ENCODE measurements at regions not wholly inside any gene's neighbourhood (a gene's known extent, or its start where the extent isn't known, plus 50 kb on each side); places are given as distances from the start of the nearest gene placed in this dataset.

DNA sequence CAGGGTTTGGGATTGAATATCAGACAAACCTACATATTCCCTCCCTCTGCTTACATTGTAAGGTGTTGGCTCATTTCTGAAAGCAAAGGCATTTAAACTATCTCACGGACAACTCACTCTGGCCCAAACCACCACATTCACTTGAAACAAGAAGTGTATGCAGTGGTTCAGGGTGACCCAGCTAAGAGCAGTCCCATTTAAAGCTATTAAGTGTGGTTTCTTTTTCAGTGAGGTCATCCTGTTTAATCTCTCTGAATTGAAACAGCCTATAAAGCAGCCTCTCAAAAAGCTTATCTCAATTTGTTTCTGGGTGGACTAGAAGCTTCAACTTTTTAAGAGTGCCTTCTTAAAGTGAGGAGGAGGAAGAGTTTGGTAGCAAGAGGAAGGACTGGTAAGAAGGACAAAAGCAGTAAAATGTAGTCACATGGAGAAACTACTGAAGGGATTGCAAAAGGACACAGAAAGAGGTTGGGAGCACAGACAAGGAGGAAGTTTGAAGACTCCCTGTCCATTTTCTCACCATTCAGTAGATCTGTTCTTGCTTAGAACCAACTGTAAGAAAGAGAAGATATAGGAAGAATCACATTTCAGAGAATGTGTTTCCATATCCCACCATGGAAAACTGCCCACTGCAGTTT is 151.6 kb downstream of the TMCO5A start:
- H3K4me3 ChIP-seq (replicated peaks; ENCODE audit: low read depth, low read length), result no peak overlapping the region

DNA sequence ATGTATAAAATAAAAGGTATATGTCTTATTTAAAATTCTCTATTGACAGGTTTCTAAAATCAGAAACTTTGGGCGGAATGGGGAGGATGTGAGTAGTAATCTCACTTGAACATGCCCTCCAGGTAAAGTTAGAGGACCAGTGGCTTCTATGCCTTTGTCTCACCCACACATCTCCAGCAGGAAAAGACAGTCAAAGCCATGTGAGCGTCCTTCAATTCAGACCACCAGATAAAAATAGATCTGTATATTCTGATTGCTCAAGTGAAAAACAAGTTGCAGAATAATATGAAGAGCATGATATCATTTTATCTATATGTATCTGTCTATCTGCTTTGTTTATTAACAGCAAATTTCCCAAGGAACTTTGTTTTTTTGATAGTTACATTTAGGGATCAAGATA is 152.2 kb downstream of the TMCO5A start:
- Histone ChIP-seq H3K36me3 (ENCODE audit: control insufficient read depth, insufficient read depth, low read length) (no peaks in the 10 kb centered on the region), H3K4me3 (replicated peaks; ENCODE audit: low read depth, low read length) (no peak overlapping the region), H3K27me3 (replicated peaks; ENCODE audit: control insufficient read depth, insufficient read depth, low read length) (no peaks in the 10 kb centered on the region)
- TF ChIP-seq, protein P1, sequence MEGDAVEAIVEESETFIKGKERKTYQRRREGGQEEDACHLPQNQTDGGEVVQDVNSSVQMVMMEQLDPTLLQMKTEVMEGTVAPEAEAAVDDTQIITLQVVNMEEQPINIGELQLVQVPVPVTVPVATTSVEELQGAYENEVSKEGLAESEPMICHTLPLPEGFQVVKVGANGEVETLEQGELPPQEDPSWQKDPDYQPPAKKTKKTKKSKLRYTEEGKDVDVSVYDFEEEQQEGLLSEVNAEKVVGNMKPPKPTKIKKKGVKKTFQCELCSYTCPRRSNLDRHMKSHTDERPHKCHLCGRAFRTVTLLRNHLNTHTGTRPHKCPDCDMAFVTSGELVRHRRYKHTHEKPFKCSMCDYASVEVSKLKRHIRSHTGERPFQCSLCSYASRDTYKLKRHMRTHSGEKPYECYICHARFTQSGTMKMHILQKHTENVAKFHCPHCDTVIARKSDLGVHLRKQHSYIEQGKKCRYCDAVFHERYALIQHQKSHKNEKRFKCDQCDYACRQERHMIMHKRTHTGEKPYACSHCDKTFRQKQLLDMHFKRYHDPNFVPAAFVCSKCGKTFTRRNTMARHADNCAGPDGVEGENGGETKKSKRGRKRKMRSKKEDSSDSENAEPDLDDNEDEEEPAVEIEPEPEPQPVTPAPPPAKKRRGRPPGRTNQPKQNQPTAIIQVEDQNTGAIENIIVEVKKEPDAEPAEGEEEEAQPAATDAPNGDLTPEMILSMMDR (IDR thresholded peaks at IDR 0.05; ENCODE audit: insufficient read depth, low read length, poor library complexity, severe bottlenecking), result no peak
- DNase-seq (ENCODE audit: extremely low read depth, insufficient read length), result no peak

More for the DNA sequence above, 151.6 kb downstream of the TMCO5A start:
- TF ChIP-seq, protein P1 (IDR thresholded peaks at IDR 0.05; ENCODE audit: insufficient read depth, low read length, poor library complexity, severe bottlenecking), result no peak
- no peak for DNase-seq (ENCODE audit: extremely low read depth, insufficient read length)
- Histone ChIP-seq H3K27me3 (replicated peaks; ENCODE audit: control insufficient read depth, insufficient read depth, low read length) (no peaks in the 10 kb centered on the region), H3K36me3 (ENCODE audit: control insufficient read depth, insufficient read depth, low read length) (no peaks in the 10 kb centered on the region)

- H3K4me3 ChIP-seq (replicated peaks; ENCODE audit: low read depth, low read length), result no peak overlapping the region
- H3K36me3 ChIP-seq (ENCODE audit: control insufficient read depth, insufficient read depth, low read length), result no peaks in the 10 kb centered on the region
- H3K27me3 ChIP-seq (replicated peaks; ENCODE audit: control insufficient read depth, insufficient read depth, low read length), result no peaks in the 10 kb centered on the region
- DNase-seq (ENCODE audit: extremely low read depth, insufficient read length), result no peak
- TF ChIP-seq, protein P1 (IDR thresholded peaks at IDR 0.05; ENCODE audit: insufficient read depth, low read length, poor library complexity, severe bottlenecking), result no peak
Measured at GRCh38 chr15:38088971-38089370, 154.5 kb downstream of the TMCO5A start.

GRCh38 chr15:38090223-38090622 is 155.8 kb downstream of the TMCO5A start:
- Histone ChIP-seq H3K27me3 (replicated peaks; ENCODE audit: control insufficient read depth, insufficient read depth, low read length) (no peaks in the 10 kb centered on the region), H3K36me3 (ENCODE audit: control insufficient read depth, insufficient read depth, low read length) (no peaks in the 10 kb centered on the region), H3K4me3 (replicated peaks; ENCODE audit: low read depth, low read length) (no peak overlapping the region)
- TF ChIP-seq, protein P1 (IDR thresholded peaks at IDR 0.05; ENCODE audit: insufficient read depth, low read length, poor library complexity, severe bottlenecking), result no peak
- no peak for DNase-seq (ENCODE audit: extremely low read depth, insufficient read length)

GRCh38 chr15:38090678-38091077 is 156.2 kb downstream of the TMCO5A start:
- no peak for DNase-seq (ENCODE audit: extremely low read depth, insufficient read length)
- Histone ChIP-seq H3K36me3 (ENCODE audit: control insufficient read depth, insufficient read depth, low read length) (no peaks in the 10 kb centered on the region), H3K27me3 (replicated peaks; ENCODE audit: control insufficient read depth, insufficient read depth, low read length) (no peaks in the 10 kb centered on the region), H3K4me3 (replicated peaks; ENCODE audit: low read depth, low read length) (no peak overlapping the region)
- TF ChIP-seq, protein P1 (IDR thresholded peaks at IDR 0.05; ENCODE audit: insufficient read depth, low read length, poor library complexity, severe bottlenecking), result no peak

Data from GM06990 (cell line).